SK-N-SH (cell line): ENCODE measurements at regions not wholly inside any gene's neighbourhood (a gene's known extent, or its start where the extent isn't known, plus 50 kb on each side); places are given as distances from the start of the nearest gene placed in this dataset.

Experiments used
- CTCF ChIA-PET: fragments of 300-600, 350-600 bp; formaldehyde crosslinking; extraction: SDS; loops from one replicate; lab custom pipeline; 2021; lab: Yijun Ruan, JAX
- POLR2A ChIA-PET: fragments of 350-600 bp; sonication (Branson Sonifier 250); formaldehyde crosslinking; extraction: SDS; loops from one replicate; lab custom pipeline; 2020; ENCODE audit warnings: antibody characterized with exemption, inconsistent platforms; lab: Yijun Ruan, JAX
- DNase-seq: peaks from one replicate; pipeline ENCODE4 v3.0.0; 2012
- H2AFZ ChIP-seq: fragments of 200-600 bp; sonication (generic); 2 replicates; pipeline ENCODE4 v1.8.1; 2016; ENCODE audit warnings: antibody characterized with exemption, mild to moderate bottlenecking, low read depth
- H3F3A ChIP-seq: fragments of 200-600 bp; sonication (generic); replicated peaks from 2 replicates; pipeline ENCODE3; 2016; ENCODE audit warnings: antibody characterized with exemption, mild to moderate bottlenecking; ENCODE audit not compliant: insufficient read depth
- H3K27ac ChIP-seq, 2 experiments: fragments of 200-500 bp in 1 of 2; fragments of 200-600 bp in 1 of 2; sonication (Bioruptor generic) in 1 of 2; sonication (generic), shearing (Covaris generic) in 1 of 2; 2 replicates each; pipeline versions ENCODE4 v1.5.1 to v1.6.1; 2014 to 2016; ENCODE audit warnings: low read depth in 2 of 2, inconsistent platforms in 1 of 2, low read length in 1 of 2, mild to moderate bottlenecking in 1 of 2, mixed read lengths in 1 of 2
- H3K27me3 ChIP-seq: fragments of 200-600 bp; sonication (generic), shearing (Covaris generic); 2 replicates; pipeline ENCODE4 v1.6.1; 2016; ENCODE audit warnings: mixed run types; ENCODE audit not compliant: insufficient read depth
- H3K36me3 ChIP-seq, 2 experiments: fragments of 200-500 bp in 1 of 2; fragments of 200-600 bp in 1 of 2; sonication (Bioruptor generic) in 1 of 2; sonication (generic) in 1 of 2; replicated peaks in 1 of 2; 2 replicates each; pipeline versions ENCODE3 to v1.5.1; 2014 to 2016; ENCODE audit warnings: low read length in 1 of 2, mild to moderate bottlenecking in 1 of 2; ENCODE audit not compliant: insufficient read depth in 2 of 2, control insufficient read depth in 1 of 2
- H3K4me1 ChIP-seq, 2 experiments: fragments of 200-500 bp in 1 of 2; fragments of 200-600 bp in 1 of 2; sonication (Bioruptor generic) in 1 of 2; sonication (generic), shearing (Covaris generic) in 1 of 2; 2 replicates each; pipeline versions ENCODE4 v1.5.1 to v1.6.1; 2014 to 2016; ENCODE audit warnings: low read depth in 1 of 2, low read length in 1 of 2, mixed run types in 1 of 2; ENCODE audit not compliant: insufficient read depth in 2 of 2, control insufficient read depth in 1 of 2
- H3K4me2 ChIP-seq: fragments of 200-600 bp; sonication (generic), shearing (Covaris generic); 2 replicates; pipeline ENCODE4 v1.6.1; 2017; ENCODE audit warnings: mixed run types
- H3K4me3 ChIP-seq, 2 experiments: fragments of 200-500 bp in 1 of 2; fragments of 200-600 bp in 1 of 2; sonication (Bioruptor generic) in 1 of 2; sonication (generic), shearing (Covaris generic) in 1 of 2; 2 replicates each; pipeline versions ENCODE4 v1.5.1 to v1.8.1; 2014 to 2016; ENCODE audit warnings: low read depth in 2 of 2, inconsistent platforms in 1 of 2, low read length in 1 of 2, mild to moderate bottlenecking in 1 of 2, mixed read lengths in 1 of 2, moderate library complexity in 1 of 2
- H3K79me2 ChIP-seq: fragments of 200-600 bp; sonication (generic); 2 replicates; pipeline ENCODE4 v1.8.1; 2017; ENCODE audit warnings: mild to moderate bottlenecking; ENCODE audit not compliant: insufficient read depth
- H3K9ac ChIP-seq: fragments of 200-600 bp; sonication (generic); 2 replicates; pipeline ENCODE4 v1.6.1; 2017; ENCODE audit warnings: mixed run types
- H3K9me2 ChIP-seq: fragments of 200-600 bp; sonication (generic); 2 replicates; pipeline ENCODE4 v1.6.1; 2017; ENCODE audit warnings: mixed run types
- H3K9me3 ChIP-seq: fragments of 200-600 bp; sonication (generic); 2 replicates; pipeline ENCODE4 v1.6.1; 2017; ENCODE audit warnings: mixed run types, mild to moderate bottlenecking, moderate library complexity
- H4K20me1 ChIP-seq: fragments of 200-600 bp; sonication (generic); 2 replicates; pipeline ENCODE4 v1.6.1; 2017; ENCODE audit warnings: mild to moderate bottlenecking, mixed run types; ENCODE audit not compliant: insufficient read depth
- CHD2 ChIP-seq: fragments of 150-350 bp; IDR thresholded peaks from 2 replicates; pipeline ENCODE4 v1.6.1; 2018; ENCODE audit warnings: low read length; ENCODE audit not compliant: partially characterized antibody
- FOXM1 ChIP-seq: IDR thresholded peaks from 2 replicates; pipeline ENCODE4 v1.4.0; 2012; ENCODE audit warnings: low read depth, mild to moderate bottlenecking
- GABPA ChIP-seq: IDR thresholded peaks from 2 replicates; pipeline ENCODE4 v1.4.0; 2012; ENCODE audit warnings: low read depth, mild to moderate bottlenecking
- JUND ChIP-seq: IDR thresholded peaks from 2 replicates; pipeline ENCODE4 v1.4.0; 2012
- MAX ChIP-seq: IDR thresholded peaks from 2 replicates; pipeline ENCODE4 v1.4.0; 2012; ENCODE audit warnings: low read depth
- NFIC ChIP-seq: IDR thresholded peaks from 2 replicates; pipeline ENCODE4 v1.4.0; 2012; ENCODE audit warnings: borderline replicate concordance
- PBX3 ChIP-seq: IDR thresholded peaks from 2 replicates; pipeline ENCODE4; 2012
- POLR2AphosphoS5 ChIP-seq: IDR thresholded peaks from 2 replicates; pipeline ENCODE4 v1.6.1; 2012; ENCODE audit warnings: low read depth, low read length
- RAD21 ChIP-seq: IDR thresholded peaks from 2 replicates; pipeline ENCODE4 v1.6.1; 2012; ENCODE audit warnings: mild to moderate bottlenecking, low read length
- RCOR1 ChIP-seq: fragments of 150-350 bp; IDR thresholded peaks from 2 replicates; pipeline ENCODE4 v1.6.1; 2017; ENCODE audit warnings: antibody characterized with exemption, low read length
- REST ChIP-seq: IDR thresholded peaks from 2 replicates; pipeline ENCODE4 v1.6.1; 2012; ENCODE audit warnings: mild to moderate bottlenecking, low read depth, low read length, moderate library complexity
- SIN3A ChIP-seq: IDR thresholded peaks from 2 replicates; pipeline ENCODE4 v1.6.1; 2012; ENCODE audit warnings: low read depth, mild to moderate bottlenecking, low read length, moderate library complexity, borderline replicate concordance
- TCF12 ChIP-seq: IDR thresholded peaks from 2 replicates; pipeline ENCODE4 v1.4.0; 2012
- TEAD4 ChIP-seq: IDR thresholded peaks from 2 replicates; pipeline ENCODE4 v1.4.0; 2012; ENCODE audit warnings: mild to moderate bottlenecking, borderline replicate concordance; ENCODE audit not compliant: insufficient read depth
- USF2 ChIP-seq: fragments of 150-350 bp; IDR thresholded peaks from 2 replicates; pipeline ENCODE4 v1.6.1; 2017; ENCODE audit warnings: antibody characterized with exemption, low read length, low read depth, borderline replicate concordance
- YY1 ChIP-seq: IDR thresholded peaks from 2 replicates; pipeline ENCODE4 v1.4.0; 2012; ENCODE audit warnings: low read depth, mild to moderate bottlenecking
- ZBTB33 ChIP-seq: IDR thresholded peaks from 2 replicates; pipeline ENCODE4 v1.4.0; 2012; ENCODE audit warnings: low read depth, borderline replicate concordance
- WGBS: methylation state at CpG from one replicate; pipeline ENCODE4 v1.1.6; 2017; ENCODE audit warnings: low lambda C conversion rate; 5-methylcytosine and 5-hydroxymethylcytosine counted together

- Histone ChIP-seq H3K9me3 (no peaks in the 10 kb centered on the region), H3K36me3 (no peaks in the 10 kb centered on the region), H3K79me2 (no peaks in the 10 kb centered on the region), H3K9ac (no peak overlapping the region), H2AFZ (no peak overlapping the region), H3K4me1 (no peaks in the 10 kb centered on the region), H3K9me2 (no peaks in the 10 kb centered on the region), H4K20me1 (no peaks in the 10 kb centered on the region), H3K27me3 (no peaks in the 10 kb centered on the region; the same call in 1 of the 2 replicates), H3F3A (no peaks in the 10 kb centered on the region), H3K4me3 (no peak overlapping the region), H3K27ac (no peak overlapping the region), H3K4me2 (no peak overlapping the region)
- 40% methylated on average over 15 of the region's 36 CpGs for whole genome bisulfite sequencing
- TF ChIP-seq MAX: no peak
- TF ChIP-seq RAD21: no peak
- TF ChIP-seq TEAD4: no peak
- TF ChIP-seq JUND: no peak
- no peak for TF ChIP-seq TCF12
- no peak for TF ChIP-seq RCOR1
- no peak for TF ChIP-seq POLR2AphosphoS5
- TF ChIP-seq CHD2: no peak
- TF ChIP-seq SIN3A: no peak
- TF ChIP-seq ZBTB33: no peak
- no peak for DNase-seq
- ChIA-PET POLR2A (no interaction called here), CTCF (no interaction called here)
These were observed 98.7 kb downstream of the C16orf95 start for GRCh38 chr16:87218281-87219055.

GRCh38 chr16:87219287-87219909 is 97.8 kb downstream of the C16orf95 start:
- POLR2A ChIA-PET: no interaction called here
- Histone ChIP-seq H3K79me2 (no peaks in the 10 kb centered on the region), H3K27ac (no peak overlapping the region), H2AFZ (no peak overlapping the region), H3K36me3 (no peaks in the 10 kb centered on the region), H3K4me1 (no peaks in the 10 kb centered on the region), H3F3A (no peaks in the 10 kb centered on the region), H3K27me3 (peaks cover 5% of the 10 kb centered on the region; the same call in 1 of the 2 replicates), H4K20me1 (no peaks in the 10 kb centered on the region), H3K9me2 (no peaks in the 10 kb centered on the region), H3K4me3 (no peak overlapping the region), H3K9ac (no peak overlapping the region), H3K9me3 (no peaks in the 10 kb centered on the region), H3K4me2 (no peak overlapping the region)
- WGBS: 42% methylated on average over 12 of the region's 15 CpGs
- no peak for DNase-seq
- CTCF ChIA-PET: no interaction called here
- TF ChIP-seq CHD2 (no peak), USF2 (no peak), TCF12 (no peak), NFIC (no peak), GABPA (no peak), SIN3A (no peak), RAD21 (no peak), PBX3 (no peak), FOXM1 (no peak), YY1 (no peak), REST (no peak)
